ENCODE measurements at regions not wholly inside any gene's neighbourhood (a gene's known extent, or its start where the extent isn't known, plus 50 kb on each side); places are given as distances from the start of the nearest gene placed in this dataset.
A peak's percentile ranks its signal among the peaks of the same experiment; 100 is the strongest.
"Not testable (repeated sequence)": the region's sequence is repeated elsewhere in the genome, so short reads cannot be mapped to it uniquely, and the experiment has no call there.

GRCh38 chr2:91462292-91462691, 2770.8 kb downstream of the RPIA start:
- not testable (repeated sequence) for H3K27ac ChIP-seq (ENCODE audit: insufficient read depth, low read length, poor library complexity, severe bottlenecking); H3K4me3 ChIP-seq (ENCODE audit: insufficient read depth, low read depth, low read length, poor library complexity, severe bottlenecking); H3K36me3 ChIP-seq (ENCODE audit: control insufficient read depth, insufficient read depth, low read length); H3K27me3 ChIP-seq (replicated peaks; ENCODE audit: control insufficient read depth, insufficient read depth, low read length, poor library complexity, severe bottlenecking); H3K9me3 ChIP-seq (ENCODE audit: control insufficient read depth, low read length); H3K4me1 ChIP-seq (ENCODE audit: control insufficient read depth, insufficient read depth, low read length, poor library complexity, severe bottlenecking); DNase-seq

DNA sequence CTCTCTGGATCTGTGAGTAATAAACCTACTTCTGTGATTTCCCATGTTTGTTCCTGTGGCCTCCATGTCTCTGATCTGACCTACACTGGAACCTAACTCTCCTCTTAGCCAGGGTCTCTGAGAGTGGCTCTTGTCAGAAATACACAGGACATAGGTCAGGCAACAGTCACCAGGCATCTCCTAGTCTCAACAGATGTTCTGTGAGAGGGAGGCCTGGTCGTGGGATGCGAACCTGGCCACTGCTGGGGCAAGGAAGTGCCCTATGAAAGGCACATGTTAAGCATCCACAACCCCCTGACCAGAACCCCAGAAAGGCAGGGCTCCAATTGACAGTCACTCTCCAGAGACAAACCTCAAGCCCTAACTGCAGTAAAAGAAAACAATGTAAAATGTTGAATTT, 2771.5 kb downstream of the RPIA start:
- not testable (repeated sequence) for DNase-seq; H3K27ac ChIP-seq (ENCODE audit: insufficient read depth, low read length, poor library complexity, severe bottlenecking); H3K27me3 ChIP-seq (replicated peaks; ENCODE audit: control insufficient read depth, insufficient read depth, low read length, poor library complexity, severe bottlenecking); H3K4me3 ChIP-seq (ENCODE audit: insufficient read depth, low read depth, low read length, poor library complexity, severe bottlenecking); H3K9me3 ChIP-seq (ENCODE audit: control insufficient read depth, low read length); H3K36me3 ChIP-seq (ENCODE audit: control insufficient read depth, insufficient read depth, low read length); H3K4me1 ChIP-seq (ENCODE audit: control insufficient read depth, insufficient read depth, low read length, poor library complexity, severe bottlenecking)

GRCh38 chr2:91466780-91467363, 2775.4 kb downstream of the RPIA start:
- DNase-seq; H3K9me3 ChIP-seq (ENCODE audit: control insufficient read depth, low read length); H3K27me3 ChIP-seq (replicated peaks; ENCODE audit: control insufficient read depth, insufficient read depth, low read length, poor library complexity, severe bottlenecking); H3K27ac ChIP-seq (ENCODE audit: insufficient read depth, low read length, poor library complexity, severe bottlenecking); H3K4me3 ChIP-seq (ENCODE audit: insufficient read depth, low read depth, low read length, poor library complexity, severe bottlenecking); H3K4me1 ChIP-seq (ENCODE audit: control insufficient read depth, insufficient read depth, low read length, poor library complexity, severe bottlenecking); H3K36me3 ChIP-seq (ENCODE audit: control insufficient read depth, insufficient read depth, low read length): not testable (repeated sequence)

GRCh38 chr2:91476244-91476935, 2784.9 kb downstream of the RPIA start:
- H3K27ac ChIP-seq (ENCODE audit: insufficient read depth, low read length, poor library complexity, severe bottlenecking); H3K36me3 ChIP-seq (ENCODE audit: control insufficient read depth, insufficient read depth, low read length); H3K9me3 ChIP-seq (ENCODE audit: control insufficient read depth, low read length); DNase-seq; H3K4me3 ChIP-seq (ENCODE audit: insufficient read depth, low read depth, low read length, poor library complexity, severe bottlenecking): not testable (repeated sequence)
- H3K4me1 ChIP-seq (ENCODE audit: control insufficient read depth, insufficient read depth, low read length, poor library complexity, severe bottlenecking): peaks cover 16% of the 10 kb centered on the region
- H3K27me3 ChIP-seq (replicated peaks; ENCODE audit: control insufficient read depth, insufficient read depth, low read length, poor library complexity, severe bottlenecking): peaks cover 19% of the 10 kb centered on the region

GRCh38 chr2:91476936-91477246, 2785.4 kb downstream of the RPIA start:
- H3K4me3 ChIP-seq (ENCODE audit: insufficient read depth, low read depth, low read length, poor library complexity, severe bottlenecking); H3K9me3 ChIP-seq (ENCODE audit: control insufficient read depth, low read length); DNase-seq; H3K27ac ChIP-seq (ENCODE audit: insufficient read depth, low read length, poor library complexity, severe bottlenecking); H3K36me3 ChIP-seq (ENCODE audit: control insufficient read depth, insufficient read depth, low read length): not testable (repeated sequence)
- Histone ChIP-seq H3K4me1 (ENCODE audit: control insufficient read depth, insufficient read depth, low read length, poor library complexity, severe bottlenecking) (peaks cover 16% of the 10 kb centered on the region), H3K27me3 (replicated peaks; ENCODE audit: control insufficient read depth, insufficient read depth, low read length, poor library complexity, severe bottlenecking) (peaks cover 19% of the 10 kb centered on the region)

DNA sequence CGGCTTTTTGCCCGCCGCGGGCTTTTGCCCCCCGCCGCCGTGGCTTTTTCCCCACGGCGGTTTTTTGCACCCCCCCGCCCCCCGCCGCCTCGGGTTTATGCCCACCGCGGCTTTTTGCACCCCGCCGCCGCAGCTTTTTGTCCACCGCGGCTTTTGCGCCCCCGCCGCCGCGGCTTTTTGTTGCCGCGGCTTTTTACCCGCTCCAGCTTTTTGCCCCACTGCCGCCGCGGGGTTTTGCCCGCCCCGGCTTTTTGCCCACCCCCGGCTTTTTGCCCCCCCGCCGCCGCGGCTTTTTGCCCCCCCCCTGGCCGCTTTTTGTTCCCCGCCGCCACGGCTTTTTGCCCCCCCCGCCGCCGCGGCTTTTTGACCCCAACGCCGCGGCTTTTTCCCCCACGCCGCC, 2785.8 kb downstream of the RPIA start:
- not testable (repeated sequence) for DNase-seq
- Histone ChIP-seq H3K27me3 (replicated peaks; ENCODE audit: control insufficient read depth, insufficient read depth, low read length, poor library complexity, severe bottlenecking) (peaks cover 19% of the 10 kb centered on the region), H3K4me3 (ENCODE audit: insufficient read depth, low read depth, low read length, poor library complexity, severe bottlenecking) (peak overlapping the region; percentile 34)

GRCh38 chr2:91477731-91478672, 2786.5 kb downstream of the RPIA start:
- peak overlapping the region; percentile 34 for H3K4me3 ChIP-seq (ENCODE audit: insufficient read depth, low read depth, low read length, poor library complexity, severe bottlenecking)
- peaks cover 16% of the 10 kb centered on the region for H3K4me1 ChIP-seq (ENCODE audit: control insufficient read depth, insufficient read depth, low read length, poor library complexity, severe bottlenecking)
- DNase-seq: peak in 1 of 3 donors; percentile 24
- no peaks in the 10 kb centered on the region for H3K36me3 ChIP-seq (ENCODE audit: control insufficient read depth, insufficient read depth, low read length)
- H3K27me3 ChIP-seq (replicated peaks; ENCODE audit: control insufficient read depth, insufficient read depth, low read length, poor library complexity, severe bottlenecking): peaks cover 19% of the 10 kb centered on the region
- no peak overlapping the region for H3K27ac ChIP-seq (ENCODE audit: insufficient read depth, low read length, poor library complexity, severe bottlenecking)
- no peaks in the 10 kb centered on the region for H3K9me3 ChIP-seq (ENCODE audit: control insufficient read depth, low read length)

More for the DNA sequence above, 2785.8 kb downstream of the RPIA start:
- H3K36me3 ChIP-seq (ENCODE audit: control insufficient read depth, insufficient read depth, low read length); H3K27ac ChIP-seq (ENCODE audit: insufficient read depth, low read length, poor library complexity, severe bottlenecking); H3K9me3 ChIP-seq (ENCODE audit: control insufficient read depth, low read length): not testable (repeated sequence)
- H3K4me1 ChIP-seq (ENCODE audit: control insufficient read depth, insufficient read depth, low read length, poor library complexity, severe bottlenecking): peaks cover 16% of the 10 kb centered on the region

- H3K27ac ChIP-seq (ENCODE audit: insufficient read depth, low read length, poor library complexity, severe bottlenecking); H3K36me3 ChIP-seq (ENCODE audit: control insufficient read depth, insufficient read depth, low read length); H3K9me3 ChIP-seq (ENCODE audit: control insufficient read depth, low read length); DNase-seq: not testable (repeated sequence)
- Histone ChIP-seq H3K27me3 (replicated peaks; ENCODE audit: control insufficient read depth, insufficient read depth, low read length, poor library complexity, severe bottlenecking) (peaks cover 19% of the 10 kb centered on the region), H3K4me3 (ENCODE audit: insufficient read depth, low read depth, low read length, poor library complexity, severe bottlenecking) (peak overlapping the region; percentile 34), H3K4me1 (ENCODE audit: control insufficient read depth, insufficient read depth, low read length, poor library complexity, severe bottlenecking) (peaks cover 16% of the 10 kb centered on the region)
Measured at GRCh38 chr2:91478851-91479718, 2787.6 kb downstream of the RPIA start.

- DNase-seq; H3K9me3 ChIP-seq (ENCODE audit: control insufficient read depth, low read length); H3K4me3 ChIP-seq (ENCODE audit: insufficient read depth, low read depth, low read length, poor library complexity, severe bottlenecking); H3K36me3 ChIP-seq (ENCODE audit: control insufficient read depth, insufficient read depth, low read length); H3K4me1 ChIP-seq (ENCODE audit: control insufficient read depth, insufficient read depth, low read length, poor library complexity, severe bottlenecking); H3K27ac ChIP-seq (ENCODE audit: insufficient read depth, low read length, poor library complexity, severe bottlenecking); H3K27me3 ChIP-seq (replicated peaks; ENCODE audit: control insufficient read depth, insufficient read depth, low read length, poor library complexity, severe bottlenecking): not testable (repeated sequence)
Measured at GRCh38 chr2:91485226-91485625, 2793.8 kb downstream of the RPIA start.

All from effector memory CD4-positive, alpha-beta T cell (primary cell).